ENCODE measurements at regions not wholly inside any gene's neighbourhood (a gene's known extent, or its start where the extent isn't known, plus 50 kb on each side); places are given as distances from the start of the nearest gene placed in this dataset.

- TF ChIP-seq CTCF (IDR thresholded peaks at IDR 0.05), result no peak
- no peak for TF ChIP-seq EP300 (IDR thresholded peaks at IDR 0.05)
These were observed 224.0 kb downstream of the MN1 start for GRCh38 chr22:27577574-27577969.

Measured in suprapubic skin (tissue), 3 donors.